Panc1 (cell line): ENCODE measurements at regions not wholly inside any gene's neighbourhood (a gene's known extent, or its start where the extent isn't known, plus 50 kb on each side); places are given as distances from the start of the nearest gene placed in this dataset.
"Not testable (repeated sequence)": the region's sequence is repeated elsewhere in the genome, so short reads cannot be mapped to it uniquely, and the experiment has no call there.

Experiments
- ATAC-seq: fragments of 200-7000 bp; cut with Tn5 transposase; 2 replicates; pipeline ENCODE4 v1.9.1; 2020; ENCODE audit warnings: mild to moderate bottlenecking, moderate library complexity
- BruUV-seq: library from RNA; stranded (reverse); fragments of 400-500 nt; replicated peaks from 2 replicates; lab custom pipeline; 2021; lab: Mats Ljungman, UMichigan
- CTCF ChIA-PET: fragments of 300-600 bp; sonication (Branson Sonifier 250); formaldehyde crosslinking; loops from one replicate; lab custom pipeline; 2022; ENCODE audit warnings: antibody characterized with exemption; lab: Charles Lee
- POLR2A ChIA-PET: fragments of 300-600 bp; sonication (Branson Sonifier 250); formaldehyde crosslinking; loops from one replicate; lab custom pipeline; 2022; ENCODE audit warnings: antibody characterized with exemption; lab: Charles Lee
- DNase-seq: peaks from one replicate; pipeline ENCODE4 v3.0.0-alpha.2; 2010; ENCODE audit warnings: low read depth, low spot score
- H3K27ac ChIP-seq: 2 replicates; pipeline ENCODE4 v1.5.1; 2011; ENCODE audit warnings: mild to moderate bottlenecking, low read length, inconsistent platforms
- H3K27me3 ChIP-seq: fragments of 200-500 bp; sonication (Bioruptor generic); 2 replicates; pipeline ENCODE4 v1.6.0; 2014; ENCODE audit warnings: low read length, inconsistent platforms; ENCODE audit not compliant: control insufficient read depth, insufficient read depth
- H3K36me3 ChIP-seq: fragments of 200-500 bp; sonication (Bioruptor generic); 2 replicates; pipeline ENCODE4 v1.5.1; 2014; ENCODE audit warnings: inconsistent platforms, mild to moderate bottlenecking, low read length, moderate library complexity; ENCODE audit not compliant: control insufficient read depth, insufficient read depth
- H3K4me1 ChIP-seq: 2 replicates; pipeline ENCODE4 v1.5.1; 2011; ENCODE audit warnings: inconsistent platforms, mild to moderate bottlenecking, low read length, moderate library complexity; ENCODE audit not compliant: control insufficient read depth, insufficient read depth
- H3K4me3 ChIP-seq, 2 experiments: 2 replicates each; pipeline ENCODE4 v1.5.1; 2011 to 2012; ENCODE audit warnings: low read depth in 2 of 2, low read length in 2 of 2, mild to moderate bottlenecking in 2 of 2, inconsistent platforms in 1 of 2, moderate library complexity in 1 of 2
- H3K9me3 ChIP-seq: fragments of 200-500 bp; sonication (Bioruptor generic); 2 replicates; pipeline ENCODE4 v1.5.1; 2014; ENCODE audit warnings: low read depth, mild to moderate bottlenecking, inconsistent platforms, low read length, moderate library complexity; ENCODE audit not compliant: control insufficient read depth, insufficient read depth
- POLR2AphosphoS5 ChIP-seq: IDR thresholded peaks from 2 replicates; pipeline ENCODE4 v1.6.1; 2012; ENCODE audit warnings: mild to moderate bottlenecking, low read depth, low read length, moderate library complexity
- SIN3A ChIP-seq: IDR thresholded peaks from 2 replicates; pipeline ENCODE4 v1.6.1; 2012; ENCODE audit warnings: low read depth, mild to moderate bottlenecking, low read length, moderate library complexity, borderline replicate concordance; ENCODE audit not compliant: insufficient read depth
- TCF7L2 ChIP-seq: IDR thresholded peaks from 2 replicates; pipeline ENCODE4 v1.6.1; 2011; ENCODE audit warnings: mild to moderate bottlenecking, low read depth, low read length, inconsistent platforms
- in situ Hi-C: cut with HindIII; loops from 2 replicates; pipeline ENCODE4 v1.10.0; 2016; ENCODE audit warnings: low sequenced_read_pairs, low pct_unique_long_range_greater_than_20kb
- intact Hi-C: fragments of 100-400 bp; cut with micrococcal nuclease; formaldehyde crosslinking; loops from one replicate; pipeline ENCODE4 v1.10.0; 2022; ENCODE audit not compliant: unreplicated experiment
- TF ChIP-seq, protein P1 (sequence below): fragments of 450-650 bp; IDR thresholded peaks from 2 replicates; pipeline ENCODE4 v1.5.1; 2017; ENCODE audit warnings: mild to moderate bottlenecking
- TF ChIP-seq, protein P2 (sequence below), 2 experiments: IDR thresholded peaks; 2 replicates each; pipeline ENCODE4 v1.6.1; 2011 to 2012; ENCODE audit warnings: low read depth in 2 of 2, control low read depth in 1 of 2, low read length in 1 of 2, mild to moderate bottlenecking in 1 of 2, moderate library complexity in 1 of 2; ENCODE audit not compliant: insufficient read depth in 1 of 2

DNA sequence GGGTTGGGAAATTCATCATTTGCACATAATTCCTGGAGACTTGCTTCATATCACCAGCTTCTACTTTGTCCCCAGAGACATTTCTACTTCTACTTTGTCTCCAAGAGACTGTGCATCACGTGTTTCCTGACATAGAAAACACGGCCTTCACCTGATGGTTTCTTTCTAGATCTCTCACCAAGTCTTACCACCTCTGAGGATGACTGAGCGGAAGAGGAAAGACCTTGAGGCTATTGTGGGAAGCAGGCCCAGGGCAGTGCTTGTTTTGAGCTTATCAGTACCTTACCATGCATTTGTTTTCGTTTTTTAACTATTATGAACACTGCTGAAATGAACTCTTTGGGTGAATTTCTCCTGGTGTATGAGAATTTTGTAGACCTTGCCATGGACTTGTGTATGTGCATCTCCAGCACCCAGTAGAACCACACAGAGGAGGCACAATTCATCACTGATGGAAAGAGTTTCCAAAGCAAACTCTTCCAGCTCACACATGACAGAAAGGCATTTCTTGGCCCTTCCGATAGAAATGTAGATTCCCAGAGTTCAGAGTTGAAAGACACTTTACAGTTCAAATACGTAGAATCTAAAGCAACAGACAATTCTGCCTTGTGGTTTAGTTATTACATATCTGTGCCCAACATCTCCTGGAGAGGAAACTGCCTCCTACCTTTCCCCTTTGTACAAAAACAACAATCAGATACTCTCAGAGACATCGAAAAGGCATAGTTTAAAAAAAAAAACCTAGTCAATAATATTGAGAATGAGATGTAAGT lies 434.7 kb downstream of the FUT8 start:
- BruUV-seq, result no TSS peak
- POLR2A ChIA-PET, result no interaction called here
- in situ Hi-C loops (no loop called here), intact Hi-C loops (no loop called here)
- no peaks in the 10 kb centered on the region; the same call in 1 of the 2 replicates for H3K27me3 ChIP-seq
- DNase-seq, result no peak
- CTCF ChIA-PET, result no interaction called here
- H3K36me3 ChIP-seq, result no peaks in the 10 kb centered on the region
- no peaks in the 10 kb centered on the region for H3K4me1 ChIP-seq
- no peak overlapping the region for H3K4me3 ChIP-seq
- H3K27ac ChIP-seq, result no peak overlapping the region
- no peaks in the 10 kb centered on the region for H3K9me3 ChIP-seq
- no peak for TF ChIP-seq SIN3A
- TF ChIP-seq, protein P1, sequence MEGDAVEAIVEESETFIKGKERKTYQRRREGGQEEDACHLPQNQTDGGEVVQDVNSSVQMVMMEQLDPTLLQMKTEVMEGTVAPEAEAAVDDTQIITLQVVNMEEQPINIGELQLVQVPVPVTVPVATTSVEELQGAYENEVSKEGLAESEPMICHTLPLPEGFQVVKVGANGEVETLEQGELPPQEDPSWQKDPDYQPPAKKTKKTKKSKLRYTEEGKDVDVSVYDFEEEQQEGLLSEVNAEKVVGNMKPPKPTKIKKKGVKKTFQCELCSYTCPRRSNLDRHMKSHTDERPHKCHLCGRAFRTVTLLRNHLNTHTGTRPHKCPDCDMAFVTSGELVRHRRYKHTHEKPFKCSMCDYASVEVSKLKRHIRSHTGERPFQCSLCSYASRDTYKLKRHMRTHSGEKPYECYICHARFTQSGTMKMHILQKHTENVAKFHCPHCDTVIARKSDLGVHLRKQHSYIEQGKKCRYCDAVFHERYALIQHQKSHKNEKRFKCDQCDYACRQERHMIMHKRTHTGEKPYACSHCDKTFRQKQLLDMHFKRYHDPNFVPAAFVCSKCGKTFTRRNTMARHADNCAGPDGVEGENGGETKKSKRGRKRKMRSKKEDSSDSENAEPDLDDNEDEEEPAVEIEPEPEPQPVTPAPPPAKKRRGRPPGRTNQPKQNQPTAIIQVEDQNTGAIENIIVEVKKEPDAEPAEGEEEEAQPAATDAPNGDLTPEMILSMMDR, result no peak
- TF ChIP-seq, protein P2, sequence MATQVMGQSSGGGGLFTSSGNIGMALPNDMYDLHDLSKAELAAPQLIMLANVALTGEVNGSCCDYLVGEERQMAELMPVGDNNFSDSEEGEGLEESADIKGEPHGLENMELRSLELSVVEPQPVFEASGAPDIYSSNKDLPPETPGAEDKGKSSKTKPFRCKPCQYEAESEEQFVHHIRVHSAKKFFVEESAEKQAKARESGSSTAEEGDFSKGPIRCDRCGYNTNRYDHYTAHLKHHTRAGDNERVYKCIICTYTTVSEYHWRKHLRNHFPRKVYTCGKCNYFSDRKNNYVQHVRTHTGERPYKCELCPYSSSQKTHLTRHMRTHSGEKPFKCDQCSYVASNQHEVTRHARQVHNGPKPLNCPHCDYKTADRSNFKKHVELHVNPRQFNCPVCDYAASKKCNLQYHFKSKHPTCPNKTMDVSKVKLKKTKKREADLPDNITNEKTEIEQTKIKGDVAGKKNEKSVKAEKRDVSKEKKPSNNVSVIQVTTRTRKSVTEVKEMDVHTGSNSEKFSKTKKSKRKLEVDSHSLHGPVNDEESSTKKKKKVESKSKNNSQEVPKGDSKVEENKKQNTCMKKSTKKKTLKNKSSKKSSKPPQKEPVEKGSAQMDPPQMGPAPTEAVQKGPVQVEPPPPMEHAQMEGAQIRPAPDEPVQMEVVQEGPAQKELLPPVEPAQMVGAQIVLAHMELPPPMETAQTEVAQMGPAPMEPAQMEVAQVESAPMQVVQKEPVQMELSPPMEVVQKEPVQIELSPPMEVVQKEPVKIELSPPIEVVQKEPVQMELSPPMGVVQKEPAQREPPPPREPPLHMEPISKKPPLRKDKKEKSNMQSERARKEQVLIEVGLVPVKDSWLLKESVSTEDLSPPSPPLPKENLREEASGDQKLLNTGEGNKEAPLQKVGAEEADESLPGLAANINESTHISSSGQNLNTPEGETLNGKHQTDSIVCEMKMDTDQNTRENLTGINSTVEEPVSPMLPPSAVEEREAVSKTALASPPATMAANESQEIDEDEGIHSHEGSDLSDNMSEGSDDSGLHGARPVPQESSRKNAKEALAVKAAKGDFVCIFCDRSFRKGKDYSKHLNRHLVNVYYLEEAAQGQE (IDR thresholded peaks at IDR 0.05; ENCODE audit: insufficient read depth in 1 of 2, low read depth in 2 of 2, low read length in 1 of 2), result no peak
- no peak for TF ChIP-seq TCF7L2
- no peak for TF ChIP-seq POLR2AphosphoS5
- no peak for ATAC-seq

DNA sequence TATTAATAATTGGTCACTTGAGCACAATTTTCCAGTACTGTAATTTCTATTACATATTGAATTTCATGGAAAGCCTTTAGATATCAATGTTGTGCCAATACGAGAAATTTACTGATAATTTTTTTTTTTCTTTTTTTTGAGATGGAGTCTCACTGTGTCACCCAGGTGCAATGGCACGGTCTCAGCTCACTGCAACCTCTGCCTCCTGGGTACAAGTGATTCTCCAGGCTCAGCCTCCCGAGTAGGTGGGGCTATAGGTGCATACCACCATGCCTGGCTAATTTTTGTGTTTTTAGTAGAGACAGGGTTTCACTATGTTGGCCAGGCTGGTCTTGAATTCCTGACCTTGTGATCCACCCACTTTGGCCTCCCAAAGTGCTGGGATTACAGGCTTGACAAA lies 435.4 kb downstream of the FUT8 start:
- POLR2A ChIA-PET, H3K4me1 ChIP-seq, intact Hi-C loops, H3K4me3 ChIP-seq, DNase-seq, in situ Hi-C loops, BruUV-seq, H3K9me3 ChIP-seq, H3K27ac ChIP-seq, H3K27me3 ChIP-seq, H3K36me3 ChIP-seq, ATAC-seq, CTCF ChIA-PET: not testable (repeated sequence)

DNA sequence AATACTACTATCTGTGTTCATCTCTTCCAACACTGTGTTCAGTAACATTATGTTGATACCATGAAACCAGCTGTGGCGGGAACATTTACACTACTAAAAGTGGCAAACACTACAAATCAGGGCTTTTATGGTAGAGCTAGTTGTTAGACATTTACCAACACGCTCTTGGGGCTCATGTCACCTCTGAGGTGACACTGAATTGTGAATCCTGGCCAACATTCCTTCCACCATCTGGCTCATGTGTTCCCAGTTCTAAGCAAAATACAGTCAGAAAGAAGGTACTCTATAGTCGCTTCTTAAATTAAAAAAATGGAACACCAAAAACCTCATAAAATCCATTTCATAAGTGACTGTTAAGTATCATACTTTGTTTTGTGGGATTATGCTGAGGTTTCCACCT lies 436.6 kb downstream of the FUT8 start:
- BruUV-seq, result no TSS peak
- no peak overlapping the region for H3K27ac ChIP-seq
- H3K4me1 ChIP-seq, result no peaks in the 10 kb centered on the region
- intact Hi-C loops, result no loop called here
- TF ChIP-seq TCF7L2, result no peak
- TF ChIP-seq SIN3A, result no peak
- TF ChIP-seq, protein P2 (IDR thresholded peaks at IDR 0.05; ENCODE audit: insufficient read depth in 1 of 2, low read depth in 2 of 2, low read length in 1 of 2), result no peak
- no peak for TF ChIP-seq POLR2AphosphoS5
- TF ChIP-seq, protein P1, result no peak
- no peak overlapping the region for H3K4me3 ChIP-seq
- no peaks in the 10 kb centered on the region; the same call in 1 of the 2 replicates for H3K27me3 ChIP-seq
- ChIA-PET POLR2A (no interaction called here), CTCF (no interaction called here)
- DNase-seq (no peak), ATAC-seq (no peak)
- H3K9me3 ChIP-seq, result no peaks in the 10 kb centered on the region
- H3K36me3 ChIP-seq, result no peaks in the 10 kb centered on the region
- in situ Hi-C loops, result no loop called here
